Brain microvascular endothelial cell (primary cell): ENCODE measurements at regions not wholly inside any gene's neighbourhood (a gene's known extent, or its start where the extent isn't known, plus 50 kb on each side); places are given as distances from the start of the nearest gene placed in this dataset.
"Not testable (repeated sequence)": the region's sequence is repeated elsewhere in the genome, so short reads cannot be mapped to it uniquely, and the experiment has no call there.

Source experiments
- DNase-seq: peaks from one replicate; pipeline ENCODE4 v3.0.0-alpha.2; 2020
- H3K27ac ChIP-seq: fragments of 250-450 bp; sonication (Bioruptor Pico); 2 replicates; pipeline ENCODE4 v1.5.1; 2020; ENCODE audit warnings: mild to moderate bottlenecking, moderate library complexity
- H3K27me3 ChIP-seq: fragments of 250-450 bp; sonication (Bioruptor Pico); replicated peaks from 2 replicates; pipeline ENCODE4 v1.5.1; 2020; ENCODE audit warnings: mild to moderate bottlenecking
- H3K36me3 ChIP-seq: fragments of 250-450 bp; sonication (Bioruptor Pico); replicated peaks from 2 replicates; pipeline ENCODE4 v1.5.1; 2020; ENCODE audit warnings: mild to moderate bottlenecking
- H3K4me3 ChIP-seq: 2 replicates; pipeline ENCODE4 v1.5.1; 2011; ENCODE audit warnings: low read depth, mild to moderate bottlenecking, control low read depth, low read length, moderate library complexity
- CTCF ChIP-seq: IDR thresholded peaks from 2 replicates; pipeline ENCODE4 v1.5.1; 2011; ENCODE audit warnings: low read depth, mild to moderate bottlenecking, moderate library complexity, low read length, control low read depth, inconsistent platforms; ENCODE audit errors: missing control alignments
- in situ Hi-C: cut with HindIII; loops from 2 replicates; pipeline ENCODE4 v1.10.0; 2017; ENCODE audit warnings: low sequenced_read_pairs, low pct_ligation_motif_present

- H3K27me3 ChIP-seq, H3K27ac ChIP-seq, H3K4me3 ChIP-seq, in situ Hi-C loops, H3K36me3 ChIP-seq, DNase-seq: not testable (repeated sequence)
Observed at GRCh38 chr4:189727982-189728638, 212.6 kb upstream of the FRG1 start.

DNA sequence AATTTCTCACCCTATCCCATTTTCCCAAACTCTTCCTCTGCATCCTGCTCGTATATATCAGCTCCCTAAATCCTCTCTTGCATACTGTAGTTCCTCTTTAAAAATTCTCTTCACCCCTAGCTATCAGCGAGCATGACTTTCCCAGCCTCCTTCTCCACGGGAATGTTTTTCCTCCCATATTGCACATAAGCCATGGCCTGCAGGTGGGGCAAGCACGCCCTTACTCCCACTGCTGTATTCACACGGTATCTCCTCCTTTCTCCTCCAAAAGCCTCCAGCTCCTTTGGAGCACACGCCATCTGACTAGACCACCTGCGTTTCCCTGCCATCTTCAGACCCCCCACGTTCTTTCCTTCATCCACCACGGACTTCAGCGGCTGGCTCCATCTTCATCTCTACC is 208.7 kb upstream of the FRG1 start:
- H3K4me3 ChIP-seq, H3K36me3 ChIP-seq, H3K27me3 ChIP-seq, in situ Hi-C loops, H3K27ac ChIP-seq, DNase-seq: not testable (repeated sequence)

DNA sequence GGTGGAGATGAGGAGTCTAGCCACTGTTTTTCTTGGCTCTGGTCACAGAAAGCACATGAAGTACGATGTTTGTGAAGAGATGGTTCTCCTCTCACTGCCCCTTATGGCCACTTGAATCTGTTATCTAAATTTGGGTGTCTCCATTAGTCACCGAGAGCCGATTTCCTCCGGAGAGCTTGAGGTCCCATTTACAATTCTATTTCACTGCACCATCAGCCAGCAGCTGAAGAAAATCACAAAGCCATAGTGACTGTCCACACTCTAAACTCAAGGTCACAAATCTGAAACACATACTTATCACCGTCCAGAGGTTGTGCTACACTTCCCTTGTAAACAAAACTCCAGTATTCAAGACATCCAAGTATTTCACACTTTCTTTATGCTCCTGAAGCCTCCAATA is 207.2 kb upstream of the FRG1 start:
- H3K27ac ChIP-seq, H3K4me3 ChIP-seq, in situ Hi-C loops, H3K27me3 ChIP-seq, H3K36me3 ChIP-seq, DNase-seq: not testable (repeated sequence)

GRCh38 chr4:189734648-189735267 is 205.9 kb upstream of the FRG1 start:
- peak; percentile 3 for DNase-seq
- in situ Hi-C loops, H3K4me3 ChIP-seq, H3K27ac ChIP-seq, H3K27me3 ChIP-seq, H3K36me3 ChIP-seq: not testable (repeated sequence)

DNA sequence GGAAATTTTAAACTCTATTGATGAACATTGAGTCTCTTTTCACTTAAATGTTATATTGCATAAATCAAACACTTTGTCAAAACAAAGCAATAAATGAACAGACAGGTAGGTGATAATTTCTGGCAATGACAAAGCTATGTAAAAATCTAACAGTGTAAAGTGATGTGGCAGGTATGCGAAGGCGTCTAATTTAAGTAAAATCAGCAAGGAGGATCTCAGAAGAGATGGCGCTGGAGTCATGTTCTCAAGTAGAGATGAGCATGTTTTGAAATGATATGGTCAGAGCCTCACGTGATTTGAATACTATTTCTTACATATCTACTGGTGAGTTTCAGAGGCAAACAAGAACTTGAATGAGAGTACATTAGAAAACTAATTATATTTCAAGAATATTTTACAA is 204.0 kb upstream of the FRG1 start:
- H3K36me3 ChIP-seq, H3K27ac ChIP-seq, DNase-seq, H3K4me3 ChIP-seq, in situ Hi-C loops, H3K27me3 ChIP-seq: not testable (repeated sequence)

GRCh38 chr4:189740118-189740517 is 200.6 kb upstream of the FRG1 start:
- in situ Hi-C loops: not testable (repeated sequence)

DNA sequence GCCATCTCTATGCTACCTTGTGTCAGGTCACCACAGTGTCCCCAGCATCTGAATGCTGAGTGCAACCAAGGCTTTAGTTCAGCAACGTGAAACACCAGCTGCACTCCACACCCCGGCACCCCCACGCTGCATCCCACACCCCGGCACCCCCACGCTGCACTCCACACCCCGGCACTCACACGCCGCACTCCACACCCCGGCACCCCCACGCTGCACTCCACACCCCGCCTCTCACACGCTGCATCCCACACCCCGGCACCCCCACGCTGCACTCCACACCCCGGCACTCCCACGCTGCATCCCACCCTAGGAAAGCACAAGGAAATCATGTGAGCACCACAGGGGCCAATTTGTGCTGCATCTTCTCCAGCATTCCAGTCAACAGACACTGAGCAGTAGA is 199.8 kb upstream of the FRG1 start:
- Histone ChIP-seq H3K27ac (no peak overlapping the region), H3K36me3 (no peaks in the 10 kb centered on the region), H3K27me3 (no peaks in the 10 kb centered on the region), H3K4me3 (no peak overlapping the region)
- TF ChIP-seq CTCF: no peak
- DNase-seq: no peak
- in situ Hi-C loops: no loop called here

More at GRCh38 chr4:189740118-189740517, 200.6 kb upstream of the FRG1 start:
- H3K27me3 ChIP-seq, H3K4me3 ChIP-seq, H3K27ac ChIP-seq, H3K36me3 ChIP-seq, DNase-seq: not testable (repeated sequence)

DNA sequence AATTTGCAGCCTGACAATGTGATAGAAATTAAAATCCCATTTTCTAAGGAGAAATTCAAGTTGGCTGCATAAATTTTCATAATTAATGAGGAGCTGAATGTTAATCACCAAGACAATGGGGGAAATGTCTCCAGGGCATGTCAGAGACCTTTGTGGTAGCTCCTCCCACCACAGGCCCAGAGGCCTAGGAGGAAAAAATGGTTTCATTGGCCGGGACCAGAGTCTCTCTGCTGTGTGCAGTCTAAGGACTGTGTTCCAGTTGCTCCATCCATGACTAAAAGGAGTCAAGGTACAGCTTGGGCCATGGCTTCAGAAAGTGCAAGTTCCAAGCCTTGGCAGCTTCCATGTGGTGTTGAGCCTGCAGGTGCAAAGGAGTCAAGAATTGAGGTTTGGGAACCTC is 187.6 kb upstream of the FRG1 start:
- H3K27me3 ChIP-seq, in situ Hi-C loops, H3K4me3 ChIP-seq, H3K36me3 ChIP-seq, H3K27ac ChIP-seq, DNase-seq: not testable (repeated sequence)

DNA sequence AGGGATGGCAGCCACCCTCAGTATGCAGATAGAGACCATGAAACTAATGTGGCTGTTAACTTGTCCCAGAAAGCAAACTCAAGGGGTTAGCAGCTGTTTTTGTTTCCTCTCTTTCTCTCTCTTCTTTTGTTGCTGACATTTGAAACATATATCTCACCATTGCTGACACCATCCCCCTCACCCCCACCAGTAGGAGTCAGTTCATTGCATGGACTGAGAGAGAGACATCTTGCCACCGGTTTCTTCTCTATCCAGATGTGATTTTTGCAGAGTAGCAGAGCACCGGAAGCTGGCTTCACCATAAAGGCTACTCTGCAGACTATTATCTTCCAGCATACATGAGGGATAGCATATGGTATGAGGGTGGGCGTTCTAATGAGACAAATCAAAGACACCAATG is 177.1 kb upstream of the FRG1 start:
- in situ Hi-C loops: no loop called here
- no peak for TF ChIP-seq CTCF
- H3K36me3 ChIP-seq: no peaks in the 10 kb centered on the region
- no peaks in the 10 kb centered on the region for H3K27me3 ChIP-seq
- no peak for DNase-seq
- H3K4me3 ChIP-seq: no peak overlapping the region
- no peak overlapping the region for H3K27ac ChIP-seq
